IMR-90 (cell line): ENCODE measurements at regions not wholly inside any gene's neighbourhood (a gene's known extent, or its start where the extent isn't known, plus 50 kb on each side); places are given as distances from the start of the nearest gene placed in this dataset.

ENCODE experiments used
- ATAC-seq: fragments of 200-7000 bp; cut with Tn5 transposase; 2 replicates; pipeline ENCODE4 v1.9.1; 2020; ENCODE audit warnings: low read depth, mild to moderate bottlenecking, moderate library complexity
- BruUV-seq: library from RNA; stranded (reverse); fragments of 400-500 nt; replicated peaks from 2 replicates; lab custom pipeline; 2021; lab: Mats Ljungman, UMichigan
- CTCF ChIA-PET: fragments of 300-600 bp; formaldehyde crosslinking; extraction: SDS; loops from one replicate; lab custom pipeline; 2021; ENCODE audit warnings: antibody characterized with exemption; lab: Yijun Ruan, JAX
- POLR2A ChIA-PET: fragments of 300-600 bp; sonication (Branson Sonifier 250); formaldehyde crosslinking; loops from one replicate; lab custom pipeline; 2022; ENCODE audit warnings: antibody characterized with exemption; ENCODE audit not compliant: unreplicated experiment; lab: Charles Lee
- DNase-seq: peaks from one replicate; pipeline ENCODE4 v3.0.0; 2013
- H2AFZ ChIP-seq: replicated peaks from 2 replicates; pipeline ENCODE3; 2013; ENCODE audit warnings: low read length, mild to moderate bottlenecking; ENCODE audit not compliant: poor library complexity
- H2AK5ac ChIP-seq: 2 replicates; pipeline ENCODE4 v1.6.1; 2013; ENCODE audit warnings: low read depth, low read length, inconsistent platforms
- H2AK9ac ChIP-seq: replicated peaks from 2 replicates; pipeline ENCODE3; 2013; ENCODE audit warnings: mild to moderate bottlenecking, low read depth, low read length, moderate library complexity; ENCODE audit not compliant: poor library complexity
- H2BK120ac ChIP-seq: 2 replicates; pipeline ENCODE4 v1.6.1; 2013; ENCODE audit warnings: low read depth, low read length, inconsistent platforms
- H2BK15ac ChIP-seq: 3 replicates; pipeline ENCODE4 v1.6.1; 2013; ENCODE audit warnings: low read depth, low read length, inconsistent platforms
- H2BK20ac ChIP-seq: 2 replicates; pipeline ENCODE4 v1.6.1; 2013; ENCODE audit warnings: low read depth, mild to moderate bottlenecking, inconsistent platforms, low read length, moderate library complexity
- H2BK5ac ChIP-seq: 2 replicates; pipeline ENCODE4 v1.6.1; 2013; ENCODE audit warnings: mild to moderate bottlenecking, low read depth, low read length, inconsistent platforms; ENCODE audit not compliant: poor library complexity, severe bottlenecking
- H3K14ac ChIP-seq: replicated peaks from 2 replicates; pipeline ENCODE4 v1.6.1; 2013; ENCODE audit warnings: low read depth, low read length, inconsistent platforms
- H3K18ac ChIP-seq: 2 replicates; pipeline ENCODE4 v1.6.1; 2013; ENCODE audit warnings: low read depth, low read length, control low read depth
- H3K23ac ChIP-seq: 2 replicates; pipeline ENCODE4 v1.6.1; 2013; ENCODE audit warnings: low read depth, low read length, inconsistent platforms
- H3K27ac ChIP-seq: 2 replicates; pipeline ENCODE4 v1.5.1; 2013; ENCODE audit warnings: mild to moderate bottlenecking, control low read depth, low read length; ENCODE audit not compliant: insufficient read depth
- H3K27me3 ChIP-seq: 2 replicates; pipeline ENCODE4 v1.6.1; 2013; ENCODE audit warnings: low read length; ENCODE audit not compliant: control insufficient read depth, insufficient read depth
- H3K36me3 ChIP-seq: 2 replicates; pipeline ENCODE4 v1.6.1; 2013; ENCODE audit warnings: low read length, mixed read lengths; ENCODE audit not compliant: control insufficient read depth, insufficient read depth
- H3K4ac ChIP-seq: 2 replicates; pipeline ENCODE4 v1.6.1; 2013; ENCODE audit warnings: low read depth, low read length, inconsistent platforms
- H3K4me1 ChIP-seq: 2 replicates; pipeline ENCODE4 v1.6.1; 2013; ENCODE audit warnings: low read length, mixed read lengths; ENCODE audit not compliant: control insufficient read depth, insufficient read depth
- H3K4me2 ChIP-seq: 2 replicates; pipeline ENCODE4 v1.6.1; 2013; ENCODE audit warnings: low read depth, mild to moderate bottlenecking, control low read depth, low read length, moderate library complexity
- H3K4me3 ChIP-seq: 2 replicates; pipeline ENCODE4 v1.5.1; 2013; ENCODE audit warnings: low read depth, mild to moderate bottlenecking, control low read depth, low read length, moderate library complexity; ENCODE audit not compliant: insufficient read depth
- H3K56ac ChIP-seq: 2 replicates; pipeline ENCODE4 v1.6.1; 2013; ENCODE audit warnings: low read length, inconsistent platforms; ENCODE audit not compliant: insufficient read depth; ENCODE audit errors: extremely low read depth
- H3K79me1 ChIP-seq, 2 experiments: 2 replicates each; pipeline ENCODE4 v1.6.1; 2013; ENCODE audit warnings: low read length in 2 of 2, inconsistent platforms in 1 of 2, low read depth in 1 of 2
- H3K9ac ChIP-seq: 2 replicates; pipeline ENCODE4 v1.6.1; 2013; ENCODE audit warnings: low read depth, low read length, control low read depth
- H3K9me1 ChIP-seq: 2 replicates; pipeline ENCODE4 v1.6.1; 2013; ENCODE audit warnings: low read length, inconsistent platforms; ENCODE audit not compliant: insufficient read depth
- H3K9me3 ChIP-seq: 2 replicates; pipeline ENCODE4 v1.6.1; 2013; ENCODE audit warnings: low read length; ENCODE audit not compliant: control insufficient read depth, insufficient read depth
- H4K20me1 ChIP-seq: 2 replicates; pipeline ENCODE4 v1.6.1; 2013; ENCODE audit warnings: low read length, inconsistent platforms; ENCODE audit not compliant: insufficient read depth
- H4K5ac ChIP-seq: 2 replicates; pipeline ENCODE4 v1.6.1; 2013; ENCODE audit warnings: mild to moderate bottlenecking, low read depth, low read length, control low read depth
- H4K8ac ChIP-seq, 2 experiments: 2 replicates each; pipeline ENCODE4 v1.6.1; 2013; ENCODE audit warnings: low read depth in 2 of 2, low read length in 2 of 2, control low read depth in 1 of 2, inconsistent platforms in 1 of 2
- H4K91ac ChIP-seq: 2 replicates; pipeline ENCODE4 v1.6.1; 2013; ENCODE audit warnings: low read depth, low read length, inconsistent platforms; ENCODE audit not compliant: insufficient read depth
- BHLHE40 ChIP-seq: fragments of 150-350 bp; IDR thresholded peaks from 2 replicates; pipeline ENCODE4 v1.6.1; 2016; ENCODE audit warnings: mild to moderate bottlenecking, low read depth, low read length
- CEBPB ChIP-seq: IDR thresholded peaks from 2 replicates; pipeline ENCODE4 v1.6.1; 2012; ENCODE audit warnings: low read depth, low read length, improper control_type of control experiment
- CHD1 ChIP-seq: IDR thresholded peaks from 2 replicates; pipeline ENCODE4 v1.6.1; 2012; ENCODE audit warnings: low read depth, low read length, improper control_type of control experiment
- CTCF ChIP-seq: conservative IDR thresholded peaks from 2 replicates; pipeline ENCODE4 v1.5.1; 2012; ENCODE audit warnings: mild to moderate bottlenecking, low read depth, low read length, improper control_type of control experiment
- ELK1 ChIP-seq: fragments of 150-350 bp; IDR thresholded peaks from 2 replicates; pipeline ENCODE4 v1.6.1; 2016; ENCODE audit warnings: low read depth, mild to moderate bottlenecking, low read length, moderate library complexity, borderline replicate concordance
- FOS ChIP-seq: fragments of 150-350 bp; IDR thresholded peaks from 2 replicates; pipeline ENCODE4 v1.6.1; 2016; ENCODE audit warnings: low read depth, low read length
- MAFK ChIP-seq: IDR thresholded peaks from 2 replicates; pipeline ENCODE4 v1.6.1; 2012; ENCODE audit warnings: low read depth, low read length, improper control_type of control experiment
- MAZ ChIP-seq: IDR thresholded peaks from 2 replicates; pipeline ENCODE4 v1.6.1; 2012; ENCODE audit warnings: low read depth, mild to moderate bottlenecking, low read length, improper control_type of control experiment, moderate library complexity, borderline replicate concordance
- MXI1 ChIP-seq: IDR thresholded peaks from 2 replicates; pipeline ENCODE4 v1.6.1; 2012; ENCODE audit warnings: low read depth, mild to moderate bottlenecking, low read length, moderate library complexity, borderline replicate concordance
- NFE2L2 ChIP-seq: fragments of 150-350 bp; IDR thresholded peaks from 2 replicates; pipeline ENCODE4 v1.6.1; 2016; ENCODE audit warnings: low read depth, mild to moderate bottlenecking, low read length
- POLR2A ChIP-seq: IDR thresholded peaks from 2 replicates; pipeline ENCODE4 v1.6.1; 2012; ENCODE audit warnings: mild to moderate bottlenecking, low read depth, low read length
- RAD21 ChIP-seq: IDR thresholded peaks from 2 replicates; pipeline ENCODE4 v1.6.1; 2012; ENCODE audit warnings: low read length, improper control_type of control experiment
- RCOR1 ChIP-seq: IDR thresholded peaks from 2 replicates; pipeline ENCODE4 v1.6.1; 2012; ENCODE audit warnings: mild to moderate bottlenecking, low read length, improper control_type of control experiment; ENCODE audit not compliant: insufficient replicate concordance
- RFX5 ChIP-seq: IDR thresholded peaks from 2 replicates; pipeline ENCODE4 v1.8.0; 2012; ENCODE audit warnings: low read depth, mild to moderate bottlenecking, low read length, moderate library complexity
- SMC3 ChIP-seq: fragments of 150-350 bp; IDR thresholded peaks from 2 replicates; pipeline ENCODE4 v1.6.1; 2016; ENCODE audit warnings: low read depth, mild to moderate bottlenecking, antibody characterized with exemption, low read length, moderate library complexity
- USF2 ChIP-seq: fragments of 150-350 bp; IDR thresholded peaks from 2 replicates; pipeline ENCODE4 v1.6.1; 2017; ENCODE audit warnings: mild to moderate bottlenecking, antibody characterized with exemption, low read length, low read depth
- dilution Hi-C: fragments of 300-500 bp; cut with HindIII; formaldehyde crosslinking; loops from one replicate; pipeline ENCODE4 v1.14.3; 2018; ENCODE audit warnings: low sequenced_read_pairs; ENCODE audit not compliant: unreplicated experiment
- in situ Hi-C: fragments of 300-500 bp; cut with MboI; formaldehyde crosslinking; loops from 3 replicates; pipeline ENCODE4 v1.14.3; 2019; ENCODE audit warnings: low sequenced_read_pairs, inconsistent platforms, mixed read lengths
- intact Hi-C: fragments of 100-400 bp; cut with micrococcal nuclease; formaldehyde crosslinking; loops from 2 replicates; pipeline ENCODE4 v1.10.0; 2022

GRCh38 chr4:33975995-33976394, 2268.3 kb downstream of the ARAP2 start:
- H3K79me1 ChIP-seq, result no peaks in the 10 kb centered on the region
- no peak overlapping the region for H3K4me2 ChIP-seq
- no peak overlapping the region for H4K91ac ChIP-seq
- no peak overlapping the region for H2BK20ac ChIP-seq
- H3K36me3 ChIP-seq, result no peaks in the 10 kb centered on the region
- no peak overlapping the region for H3K56ac ChIP-seq
- ATAC-seq, result no peak
- no peak overlapping the region for H2BK5ac ChIP-seq
- no peak overlapping the region for H3K23ac ChIP-seq
- no TSS peak for BruUV-seq
- H2BK120ac ChIP-seq, result no peak overlapping the region
- ChIA-PET CTCF (interaction anchor here (1.4 kb wide), 1 partner anchor 13 kb away, joined by 3 read pairs; no protein-coding TSS in a partner anchor), POLR2A (no interaction called here)
- no peak for DNase-seq
- in situ Hi-C loops (no loop called here), intact Hi-C loops (no loop called here), dilution Hi-C loops (no loop called here)
- no peak overlapping the region for H2AFZ ChIP-seq
- no peaks in the 10 kb centered on the region for H3K9me1 ChIP-seq
- no peaks in the 10 kb centered on the region for H3K9me3 ChIP-seq
- no peak overlapping the region for H3K18ac ChIP-seq
- H2AK5ac ChIP-seq, result no peak overlapping the region
- H3K9ac ChIP-seq, result no peak overlapping the region
- no peak overlapping the region for H4K5ac ChIP-seq
- H3K27ac ChIP-seq, result no peak overlapping the region
- H2AK9ac ChIP-seq, result no peak overlapping the region
- no peaks in the 10 kb centered on the region for H4K20me1 ChIP-seq
- H3K14ac ChIP-seq, result no peak overlapping the region
- no peaks in the 10 kb centered on the region for H3K27me3 ChIP-seq
- no peak overlapping the region for H2BK15ac ChIP-seq
- TF ChIP-seq USF2 (no peak), MXI1 (no peak), CHD1 (no peak), RAD21 (no peak), POLR2A (no peak), RFX5 (no peak), ELK1 (no peak), NFE2L2 (no peak), FOS (no peak), CEBPB (no peak), RCOR1 (no peak), CTCF (no peak), SMC3 (no peak), MAZ (no peak), BHLHE40 (no peak), MAFK (no peak)
- no peak overlapping the region for H3K4ac ChIP-seq
- no peaks in the 10 kb centered on the region for H3K4me1 ChIP-seq
- no peak overlapping the region for H3K4me3 ChIP-seq
- H4K8ac ChIP-seq, result no peak overlapping the region
